ENCODE measurements at regions not wholly inside any gene's neighbourhood (a gene's known extent, or its start where the extent isn't known, plus 50 kb on each side); places are given as distances from the start of the nearest gene placed in this dataset.
"Not testable (repeated sequence)": the region's sequence is repeated elsewhere in the genome, so short reads cannot be mapped to it uniquely, and the experiment has no call there.

- DNase-seq (ENCODE audit: low spot score): no peak
- Mint-ChIP-seq H3K4me1 (ENCODE audit: unreplicated experiment) (no peaks in the 10 kb centered on the region), H3K9me3 (ENCODE audit: unreplicated experiment) (no peaks in the 10 kb centered on the region), H3K27ac (ENCODE audit: unreplicated experiment) (no peak overlapping the region), H3K27me3 (ENCODE audit: unreplicated experiment) (no peaks in the 10 kb centered on the region), H3K36me3 (ENCODE audit: low read depth, unreplicated experiment) (no peaks in the 10 kb centered on the region), H3K4me3 (ENCODE audit: unreplicated experiment) (no peak overlapping the region)
- no peak for TF ChIP-seq CTCF (IDR thresholded peaks at IDR 0.05; ENCODE audit: unreplicated experiment)
Measured at GRCh38 chr6:48512390-48512789, 401.4 kb upstream of the PTCHD4 start.

- no peak for DNase-seq (ENCODE audit: low spot score)
- TF ChIP-seq CTCF (IDR thresholded peaks at IDR 0.05; ENCODE audit: unreplicated experiment): no peak
- Mint-ChIP-seq H3K4me1 (ENCODE audit: unreplicated experiment) (no peaks in the 10 kb centered on the region), H3K9me3 (ENCODE audit: unreplicated experiment) (no peaks in the 10 kb centered on the region), H3K4me3 (ENCODE audit: unreplicated experiment) (no peak overlapping the region), H3K36me3 (ENCODE audit: low read depth, unreplicated experiment) (no peaks in the 10 kb centered on the region), H3K27ac (ENCODE audit: unreplicated experiment) (no peak overlapping the region), H3K27me3 (ENCODE audit: unreplicated experiment) (no peaks in the 10 kb centered on the region)
Measured at GRCh38 chr6:48511378-48511777, 400.4 kb upstream of the PTCHD4 start.

- no peak for DNase-seq (ENCODE audit: low spot score)
- no peak overlapping the region for H3K27ac Mint-ChIP-seq (ENCODE audit: unreplicated experiment)
- peaks cover 2% of the 10 kb centered on the region for H3K27me3 Mint-ChIP-seq (ENCODE audit: unreplicated experiment)
- H3K4me1 Mint-ChIP-seq (ENCODE audit: unreplicated experiment): no peaks in the 10 kb centered on the region
- H3K9me3 Mint-ChIP-seq (ENCODE audit: unreplicated experiment): no peaks in the 10 kb centered on the region
- no peaks in the 10 kb centered on the region for H3K36me3 Mint-ChIP-seq (ENCODE audit: low read depth, unreplicated experiment)
- H3K4me3 Mint-ChIP-seq (ENCODE audit: unreplicated experiment): no peak overlapping the region
- no peak for TF ChIP-seq CTCF (IDR thresholded peaks at IDR 0.05; ENCODE audit: unreplicated experiment)
Measured at GRCh38 chr6:48505621-48506020, 394.6 kb upstream of the PTCHD4 start.

GRCh38 chr6:48493432-48493831, 382.4 kb upstream of the PTCHD4 start:
- not testable (repeated sequence) for H3K4me3 Mint-ChIP-seq (ENCODE audit: unreplicated experiment); DNase-seq (ENCODE audit: low spot score); H3K27me3 Mint-ChIP-seq (ENCODE audit: unreplicated experiment); H3K36me3 Mint-ChIP-seq (ENCODE audit: low read depth, unreplicated experiment); H3K9me3 Mint-ChIP-seq (ENCODE audit: unreplicated experiment); H3K27ac Mint-ChIP-seq (ENCODE audit: unreplicated experiment); H3K4me1 Mint-ChIP-seq (ENCODE audit: unreplicated experiment)

- Mint-ChIP-seq H3K27ac (ENCODE audit: unreplicated experiment) (no peak overlapping the region), H3K36me3 (ENCODE audit: low read depth, unreplicated experiment) (no peaks in the 10 kb centered on the region), H3K27me3 (ENCODE audit: unreplicated experiment) (peaks cover 2% of the 10 kb centered on the region), H3K9me3 (ENCODE audit: unreplicated experiment) (no peaks in the 10 kb centered on the region), H3K4me1 (ENCODE audit: unreplicated experiment) (no peaks in the 10 kb centered on the region), H3K4me3 (ENCODE audit: unreplicated experiment) (no peak overlapping the region)
- DNase-seq (ENCODE audit: low spot score): no peak
- TF ChIP-seq CTCF (IDR thresholded peaks at IDR 0.05; ENCODE audit: unreplicated experiment): no peak
Measured at GRCh38 chr6:48490658-48491057, 379.7 kb upstream of the PTCHD4 start.

GRCh38 chr6:48486876-48487275, 375.9 kb upstream of the PTCHD4 start:
- H3K27ac Mint-ChIP-seq (ENCODE audit: unreplicated experiment): no peak overlapping the region
- no peak overlapping the region for H3K4me3 Mint-ChIP-seq (ENCODE audit: unreplicated experiment)
- no peaks in the 10 kb centered on the region for H3K9me3 Mint-ChIP-seq (ENCODE audit: unreplicated experiment)
- DNase-seq (ENCODE audit: low spot score): no peak
- H3K4me1 Mint-ChIP-seq (ENCODE audit: unreplicated experiment): no peaks in the 10 kb centered on the region
- TF ChIP-seq CTCF (IDR thresholded peaks at IDR 0.05; ENCODE audit: unreplicated experiment): no peak
- no peaks in the 10 kb centered on the region for H3K36me3 Mint-ChIP-seq (ENCODE audit: low read depth, unreplicated experiment)
- H3K27me3 Mint-ChIP-seq (ENCODE audit: unreplicated experiment): peaks cover 2% of the 10 kb centered on the region
